ENCODE measurements at regions not wholly inside any gene's neighbourhood (a gene's known extent, or its start where the extent isn't known, plus 50 kb on each side); places are given as distances from the start of the nearest gene placed in this dataset.

GRCh38 chr18:61225336-61225735, 107.9 kb upstream of the CDH20 start:
- Histone ChIP-seq H3K4me1 (no peaks in the 10 kb centered on the region), H3K27me3 (no peaks in the 10 kb centered on the region), H3K27ac (no peak overlapping the region), H3K4me3 (no peak overlapping the region), H3K9me3 (no peaks in the 10 kb centered on the region), H3K36me3 (no peaks in the 10 kb centered on the region)
- intact Hi-C loops (cut with DNase I): no loop called here
- DNase-seq (ENCODE audit: extremely low spot score in 2 of 2): no peak
- TF ChIP-seq POLR2A (IDR thresholded peaks at IDR 0.05) (no peak), CTCF (IDR thresholded peaks at IDR 0.05) (no peak)

DNA sequence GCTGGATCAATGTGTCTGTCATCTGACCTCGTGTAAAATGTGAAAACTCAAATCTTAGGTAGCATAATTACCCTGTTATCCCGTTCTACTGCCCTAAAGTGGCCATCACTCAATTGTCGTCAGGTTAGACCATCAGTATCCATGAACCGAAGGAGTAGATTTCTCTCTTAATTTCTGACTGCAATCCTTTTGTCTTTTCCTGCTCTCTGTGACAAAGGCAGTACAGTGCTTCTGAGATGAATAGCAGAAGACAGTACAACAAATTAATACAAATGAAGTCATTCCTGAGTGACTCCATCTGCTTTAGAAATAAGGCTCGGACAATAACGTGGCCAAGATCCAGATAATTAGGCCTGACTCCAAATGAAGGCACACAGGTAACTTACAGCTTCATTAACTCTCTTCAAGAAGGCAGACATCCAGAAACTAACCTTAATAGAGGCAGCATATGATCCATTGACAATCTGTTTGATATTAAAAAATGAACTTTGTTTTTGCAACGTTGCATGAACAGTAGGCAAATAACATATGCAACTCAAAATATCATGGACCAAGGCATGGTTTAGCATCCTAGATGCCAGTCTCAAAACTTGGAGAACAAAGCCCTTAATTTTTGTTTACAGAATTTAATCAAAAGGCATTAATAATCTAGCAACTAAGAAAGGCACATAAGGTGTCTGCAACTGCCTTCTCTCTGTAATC, 96.7 kb upstream of the CDH20 start:
- Histone ChIP-seq H3K27ac (no peak overlapping the region), H3K4me3 (no peak overlapping the region), H3K27me3 (no peaks in the 10 kb centered on the region), H3K9me3 (no peaks in the 10 kb centered on the region), H3K36me3 (no peaks in the 10 kb centered on the region), H3K4me1 (no peaks in the 10 kb centered on the region)
- TF ChIP-seq CTCF (IDR thresholded peaks at IDR 0.05) (no peak), POLR2A (IDR thresholded peaks at IDR 0.05) (no peak), POLR2AphosphoS5 (IDR thresholded peaks at IDR 0.05; ENCODE audit: insufficient read depth in 1 of 2, low read depth in 1 of 2) (no peak)
- no peak for DNase-seq (ENCODE audit: extremely low spot score in 2 of 2)
- intact Hi-C loops (cut with DNase I): no loop called here

- H3K4me1 ChIP-seq: no peaks in the 10 kb centered on the region
- TF ChIP-seq POLR2A (IDR thresholded peaks at IDR 0.05) (no peak), CTCF (IDR thresholded peaks at IDR 0.05) (no peak), POLR2AphosphoS5 (IDR thresholded peaks at IDR 0.05; ENCODE audit: insufficient read depth in 1 of 2, low read depth in 1 of 2) (no peak)
- no peak overlapping the region for H3K4me3 ChIP-seq
- H3K27ac ChIP-seq: no peak overlapping the region
- intact Hi-C loops (cut with DNase I): no loop called here
- H3K36me3 ChIP-seq: no peaks in the 10 kb centered on the region
- H3K9me3 ChIP-seq: no peaks in the 10 kb centered on the region
- no peaks in the 10 kb centered on the region for H3K27me3 ChIP-seq
- no peak for DNase-seq (ENCODE audit: extremely low spot score in 2 of 2)
Observed at GRCh38 chr18:61237529-61237928, 95.7 kb upstream of the CDH20 start.

GRCh38 chr18:61239051-61239450, 94.2 kb upstream of the CDH20 start:
- no peak for DNase-seq (ENCODE audit: extremely low spot score in 2 of 2)
- Histone ChIP-seq H3K9me3 (no peaks in the 10 kb centered on the region), H3K27me3 (no peaks in the 10 kb centered on the region), H3K4me3 (no peak overlapping the region), H3K27ac (no peak overlapping the region), H3K4me1 (no peaks in the 10 kb centered on the region), H3K36me3 (no peaks in the 10 kb centered on the region)
- intact Hi-C loops (cut with DNase I): no loop called here
- TF ChIP-seq POLR2A (IDR thresholded peaks at IDR 0.05) (no peak), POLR2AphosphoS5 (IDR thresholded peaks at IDR 0.05; ENCODE audit: insufficient read depth in 1 of 2, low read depth in 1 of 2) (no peak), CTCF (IDR thresholded peaks at IDR 0.05) (no peak)

DNA sequence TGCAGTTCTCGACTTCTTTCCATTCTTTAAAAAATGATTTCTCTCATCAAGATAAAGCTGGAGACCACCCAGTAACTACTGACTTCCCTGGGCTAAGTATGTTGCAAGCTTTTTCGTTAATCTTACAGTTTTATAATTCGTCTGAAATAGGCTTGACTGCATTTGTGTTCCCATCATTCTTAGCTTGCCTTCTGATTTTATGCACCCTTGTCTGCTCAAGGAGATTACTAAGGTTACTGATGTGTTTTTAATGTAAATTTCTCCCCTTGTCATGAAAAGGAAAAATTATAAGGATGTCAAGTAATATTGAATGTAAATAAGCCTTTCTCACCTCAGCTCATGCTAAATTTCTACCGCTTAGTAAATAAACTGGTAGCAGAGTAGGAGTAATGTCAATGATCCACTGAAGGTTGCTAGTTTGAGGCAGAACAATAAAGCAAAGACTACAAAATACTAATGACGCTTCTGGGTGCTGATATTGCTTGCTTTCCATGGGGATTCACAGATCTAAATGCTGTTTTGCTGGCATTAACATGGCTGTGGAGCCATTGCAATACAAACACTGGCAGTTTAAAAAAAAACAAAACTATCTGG, 91.9 kb upstream of the CDH20 start:
- Histone ChIP-seq H3K4me3 (no peak overlapping the region), H3K27ac (no peak overlapping the region), H3K36me3 (no peaks in the 10 kb centered on the region), H3K27me3 (no peaks in the 10 kb centered on the region), H3K4me1 (no peaks in the 10 kb centered on the region), H3K9me3 (no peaks in the 10 kb centered on the region)
- intact Hi-C loops (cut with DNase I): no loop called here
- DNase-seq (ENCODE audit: extremely low spot score in 2 of 2): no peak
- TF ChIP-seq POLR2A (IDR thresholded peaks at IDR 0.05): no peak
- no peak for TF ChIP-seq CTCF (IDR thresholded peaks at IDR 0.05)
- no peak for TF ChIP-seq POLR2AphosphoS5 (IDR thresholded peaks at IDR 0.05; ENCODE audit: insufficient read depth in 1 of 2, low read depth in 1 of 2)
